Vagina (tissue), 2 donors: ENCODE measurements at regions not wholly inside any gene's neighbourhood (a gene's known extent, or its start where the extent isn't known, plus 50 kb on each side); places are given as distances from the start of the nearest gene placed in this dataset.

Experiments used
- CTCF ChIP-seq, 3 experiments: fragments of 450-650 bp in 2 of 3; fragments of 200-600 bp in 1 of 3; sonication (generic) in 1 of 3; IDR thresholded peaks; one replicate each; pipeline ENCODE4 v1.5.1; 2017 to 2019; ENCODE audit warnings: antibody characterized with exemption in 3 of 3, mild to moderate bottlenecking in 2 of 3, moderate library complexity in 2 of 3
- POLR2A ChIP-seq, 2 donors: fragments of 450-650 bp; IDR thresholded peaks; one replicate each; pipeline ENCODE4 v1.6.1; 2017; ENCODE audit warnings: antibody characterized with exemption in 2 of 2, mild to moderate bottlenecking in 2 of 2, moderate library complexity in 2 of 2
- POLR2AphosphoS5 ChIP-seq, 2 donors: sonication (generic); formaldehyde crosslinking; IDR thresholded peaks; one replicate each; pipeline ENCODE4 v1.9.0; 2017; ENCODE audit warnings: antibody characterized with exemption in 2 of 2, mild to moderate bottlenecking in 2 of 2, low read depth in 1 of 2; ENCODE audit not compliant: insufficient read depth in 1 of 2

GRCh38 chr3:176663837-176664831 lies 533.1 kb downstream of the TBL1XR1 start:
- TF ChIP-seq CTCF (IDR thresholded peaks at IDR 0.05): peak in 2 of 3 experiments; percentile 18 to 33
- TF ChIP-seq POLR2A (IDR thresholded peaks at IDR 0.05): no peak
- no peak for TF ChIP-seq POLR2AphosphoS5 (IDR thresholded peaks at IDR 0.05; ENCODE audit: insufficient read depth in 1 of 2, low read depth in 1 of 2)
